Neural cell (in vitro differentiated cells): ENCODE measurements at regions not wholly inside any gene's neighbourhood (a gene's known extent, or its start where the extent isn't known, plus 50 kb on each side); places are given as distances from the start of the nearest gene placed in this dataset.

ENCODE experiments used
- H2AFZ ChIP-seq: fragments of 200-600, 300-800 bp; sonication (generic), shearing (Covaris generic); 2 replicates; pipeline ENCODE4 v1.6.0; 2014; ENCODE audit warnings: low read depth, mild to moderate bottlenecking, antibody characterized with exemption, low read length, moderate library complexity
- H3F3A ChIP-seq: fragments of 200-600 bp; shearing (Covaris generic); 2 replicates; pipeline ENCODE4 v1.6.1; 2016; ENCODE audit warnings: mild to moderate bottlenecking, moderate library complexity, mixed read lengths, antibody characterized with exemption, low read length; ENCODE audit not compliant: insufficient read depth, poor library complexity, severe bottlenecking
- H3K27ac ChIP-seq: fragments of 200-600, 300-800 bp; sonication (generic), shearing (Covaris generic); 2 replicates; pipeline ENCODE4 v1.5.1; 2014; ENCODE audit warnings: mild to moderate bottlenecking, low read length, moderate library complexity
- H3K27me3 ChIP-seq: fragments of 300-800, 200-600 bp; sonication (generic), shearing (Covaris generic); 2 replicates; pipeline ENCODE4 v1.6.0; 2014; ENCODE audit warnings: mild to moderate bottlenecking, low read depth, low read length, moderate library complexity; ENCODE audit not compliant: insufficient read depth
- H3K36me3 ChIP-seq: fragments of 300-800, 200-600 bp; sonication (generic), shearing (Covaris generic); 2 replicates; pipeline ENCODE4 v1.5.1; 2014; ENCODE audit warnings: mild to moderate bottlenecking, antibody characterized with exemption, low read length, moderate library complexity; ENCODE audit not compliant: insufficient read depth
- H3K4me2 ChIP-seq: fragments of 300-800, 200-600 bp; sonication (generic), shearing (Covaris generic); 2 replicates; pipeline ENCODE4 v1.6.0; 2014; ENCODE audit warnings: mild to moderate bottlenecking, low read length
- H3K4me3 ChIP-seq: fragments of 300-800, 200-600 bp; sonication (generic), shearing (Covaris generic); 2 replicates; pipeline ENCODE4 v1.5.1; 2014; ENCODE audit warnings: mild to moderate bottlenecking, low read length, moderate library complexity
- H3K79me2 ChIP-seq: fragments of 200-600 bp; shearing (Covaris generic); replicated peaks from 2 replicates; pipeline ENCODE4 v1.6.0; 2014; ENCODE audit warnings: mild to moderate bottlenecking, low read length, moderate library complexity; ENCODE audit not compliant: insufficient read depth
- H3K9ac ChIP-seq: fragments of 300-800, 200-600 bp; sonication (generic), shearing (Covaris generic); 2 replicates; pipeline ENCODE4 v1.6.1; 2016; ENCODE audit warnings: mild to moderate bottlenecking, low read length, mixed read lengths
- H3K9me2 ChIP-seq: fragments of 200-600 bp; shearing (Covaris generic); 2 replicates; pipeline ENCODE4 v1.6.1; 2016; ENCODE audit warnings: mild to moderate bottlenecking, low read length, mixed read lengths; ENCODE audit not compliant: insufficient read depth
- H3K9me3 ChIP-seq: fragments of 200-600, 300-800 bp; sonication (generic), shearing (Covaris generic); 2 replicates; pipeline ENCODE4 v1.6.1; 2016; ENCODE audit warnings: mild to moderate bottlenecking, mixed run types, low read length, moderate library complexity, mixed read lengths
- H4K20me1 ChIP-seq: fragments of 200-600 bp; shearing (Covaris generic); 2 replicates; pipeline ENCODE4 v1.6.1; 2016; ENCODE audit warnings: mild to moderate bottlenecking, mixed run types; ENCODE audit not compliant: insufficient read depth
- CTCF ChIP-seq: fragments of 450-650 bp; IDR thresholded peaks from 2 replicates; pipeline ENCODE4 v1.5.1; 2014; ENCODE audit warnings: antibody characterized with exemption, mild to moderate bottlenecking, moderate library complexity; ENCODE audit not compliant: poor library complexity, severe bottlenecking
- EP300 ChIP-seq: fragments of 450-650 bp; conservative IDR thresholded peaks from 2 replicates; pipeline ENCODE4 v1.6.1; 2014; ENCODE audit warnings: antibody characterized with exemption, mild to moderate bottlenecking, moderate library complexity; ENCODE audit not compliant: poor library complexity, severe bottlenecking
- EZH2 ChIP-seq: fragments of 200-600, 300-800 bp; shearing (Covaris generic), sonication (generic); IDR thresholded peaks from 2 replicates; pipeline ENCODE4 v1.6.1; 2014; ENCODE audit warnings: antibody characterized with exemption, low read length, borderline replicate concordance, mild to moderate bottlenecking; ENCODE audit not compliant: insufficient read depth, poor library complexity, severe bottlenecking
- MXI1 ChIP-seq: fragments of 450-650 bp; conservative IDR thresholded peaks from 2 replicates; pipeline ENCODE4 v1.6.1; 2014; ENCODE audit warnings: antibody characterized with exemption, mild to moderate bottlenecking; ENCODE audit not compliant: poor library complexity, severe bottlenecking
- POLR2AphosphoS5 ChIP-seq: IDR thresholded peaks from 2 replicates; pipeline ENCODE4 v1.6.1; 2012
- RAD21 ChIP-seq: fragments of 450-650 bp; conservative IDR thresholded peaks from 2 replicates; pipeline ENCODE4 v1.6.1; 2014; ENCODE audit warnings: antibody characterized with exemption, mild to moderate bottlenecking, moderate library complexity
- REST ChIP-seq: IDR thresholded peaks from 2 replicates; pipeline ENCODE4 v1.6.1; 2012; ENCODE audit warnings: borderline replicate concordance
- SMC3 ChIP-seq: fragments of 450-650 bp; conservative IDR thresholded peaks from 2 replicates; pipeline ENCODE4 v1.6.1; 2014; ENCODE audit warnings: antibody characterized with exemption, mild to moderate bottlenecking, moderate library complexity; ENCODE audit not compliant: poor library complexity
- TAF1 ChIP-seq: IDR thresholded peaks from 2 replicates; pipeline ENCODE4 v1.6.1; 2012; ENCODE audit warnings: low read depth

- Histone ChIP-seq H3K9me2 (no peaks in the 10 kb centered on the region), H2AFZ (no peak overlapping the region), H3K36me3 (no peaks in the 10 kb centered on the region), H3K4me3 (no peak overlapping the region), H3K9me3 (no peaks in the 10 kb centered on the region), H3K9ac (no peak overlapping the region), H3K4me2 (no peak overlapping the region), H3K27ac (no peak overlapping the region), H3F3A (no peaks in the 10 kb centered on the region), H3K27me3 (no peaks in the 10 kb centered on the region), H3K79me2 (no peaks in the 10 kb centered on the region), H4K20me1 (no peaks in the 10 kb centered on the region)
- TF ChIP-seq MXI1 (no peak), POLR2AphosphoS5 (no peak), SMC3 (no peak), CTCF (no peak), REST (no peak), EP300 (no peak), EZH2 (no peak), RAD21 (no peak), TAF1 (no peak)
Observed at GRCh38 chr18:51543658-51544155, 346.2 kb upstream of the MEX3C start.

GRCh38 chr18:51545446-51545845 lies 348.0 kb upstream of the MEX3C start:
- no peak for TF ChIP-seq SMC3
- no peak for TF ChIP-seq CTCF
- TF ChIP-seq EP300: no peak

More at GRCh38 chr18:51545446-51545845, 348.0 kb upstream of the MEX3C start:
- Histone ChIP-seq H2AFZ (no peak overlapping the region), H3K9ac (no peak overlapping the region), H3K9me2 (no peaks in the 10 kb centered on the region), H3K4me3 (no peak overlapping the region), H3F3A (no peaks in the 10 kb centered on the region), H3K36me3 (no peaks in the 10 kb centered on the region), H4K20me1 (no peaks in the 10 kb centered on the region), H3K9me3 (no peaks in the 10 kb centered on the region), H3K27ac (no peak overlapping the region), H3K4me2 (no peak overlapping the region), H3K27me3 (no peaks in the 10 kb centered on the region), H3K79me2 (no peaks in the 10 kb centered on the region)
